ENCODE measurements at regions not wholly inside any gene's neighbourhood (a gene's known extent, or its start where the extent isn't known, plus 50 kb on each side); places are given as distances from the start of the nearest gene placed in this dataset.
A peak's percentile ranks its signal among the peaks of the same experiment; 100 is the strongest.

- H3K36me3 ChIP-seq (ENCODE audit: control insufficient read depth, insufficient read depth, low read length): no peaks in the 10 kb centered on the region
- WGBS (ENCODE audit: insufficient coverage): 59% methylated on average over 3 of the region's 5 CpGs
- no peaks in the 10 kb centered on the region for H3K27me3 ChIP-seq (ENCODE audit: control insufficient read depth, insufficient read depth, low read length)
- H3K27ac ChIP-seq (ENCODE audit: low read depth, low read length): no peak overlapping the region
- H3K4me1 ChIP-seq (ENCODE audit: control insufficient read depth, insufficient read depth, low read length): no peaks in the 10 kb centered on the region
- peak in 2 of 6 donors; percentile 4 to 7 for DNase-seq (ENCODE audit: low read depth in 4 of 6, low spot score in 6 of 6)
- H3K4me3 ChIP-seq (ENCODE audit: low read depth, low read length): no peak overlapping the region
- H3K9me3 ChIP-seq (ENCODE audit: control insufficient read depth, insufficient read depth, low read length): peaks cover 1% of the 10 kb centered on the region
These were observed 313.9 kb downstream of the BARHL2 start for GRCh38 chr1:90402893-90403849.

GRCh38 chr1:90400131-90400530, 317.0 kb downstream of the BARHL2 start:
- Histone ChIP-seq H3K27ac (ENCODE audit: low read depth, low read length) (no peak overlapping the region), H3K9me3 (ENCODE audit: control insufficient read depth, insufficient read depth, low read length) (peaks cover 1% of the 10 kb centered on the region), H3K36me3 (ENCODE audit: control insufficient read depth, insufficient read depth, low read length) (no peaks in the 10 kb centered on the region), H3K27me3 (ENCODE audit: control insufficient read depth, insufficient read depth, low read length) (no peaks in the 10 kb centered on the region), H3K4me3 (ENCODE audit: low read depth, low read length) (no peak overlapping the region), H3K4me1 (ENCODE audit: control insufficient read depth, insufficient read depth, low read length) (no peaks in the 10 kb centered on the region)
- no CpG with 5 or more reads among the region's 2 CpGs for WGBS (ENCODE audit: insufficient coverage)
- DNase-seq (ENCODE audit: low read depth in 4 of 6, low spot score in 6 of 6): peak in 1 of 6 donors; percentile 2

- DNase-seq (ENCODE audit: low read depth in 4 of 6, low spot score in 6 of 6): no peak
- Histone ChIP-seq H3K4me3 (ENCODE audit: low read depth, low read length) (no peak overlapping the region), H3K27me3 (ENCODE audit: control insufficient read depth, insufficient read depth, low read length) (no peaks in the 10 kb centered on the region), H3K27ac (ENCODE audit: low read depth, low read length) (no peak overlapping the region), H3K4me1 (ENCODE audit: control insufficient read depth, insufficient read depth, low read length) (no peaks in the 10 kb centered on the region), H3K36me3 (ENCODE audit: control insufficient read depth, insufficient read depth, low read length) (no peaks in the 10 kb centered on the region), H3K9me3 (ENCODE audit: control insufficient read depth, insufficient read depth, low read length) (no peaks in the 10 kb centered on the region)
- WGBS (ENCODE audit: insufficient coverage): no CpG with 5 or more reads among the region's 3 CpGs
These were observed 320.2 kb downstream of the BARHL2 start for GRCh38 chr1:90396917-90397316.

- Histone ChIP-seq H3K4me1 (ENCODE audit: control insufficient read depth, insufficient read depth, low read length) (no peaks in the 10 kb centered on the region), H3K4me3 (ENCODE audit: low read depth, low read length) (no peak overlapping the region), H3K9me3 (ENCODE audit: control insufficient read depth, insufficient read depth, low read length) (no peaks in the 10 kb centered on the region), H3K27ac (ENCODE audit: low read depth, low read length) (no peak overlapping the region), H3K27me3 (ENCODE audit: control insufficient read depth, insufficient read depth, low read length) (no peaks in the 10 kb centered on the region), H3K36me3 (ENCODE audit: control insufficient read depth, insufficient read depth, low read length) (no peaks in the 10 kb centered on the region)
- DNase-seq (ENCODE audit: low read depth in 4 of 6, low spot score in 6 of 6): no peak
- WGBS (ENCODE audit: insufficient coverage): 100% methylated on average over 1 of the region's 2 CpGs
These were observed 322.9 kb downstream of the BARHL2 start for GRCh38 chr1:90394247-90394646.

GRCh38 chr1:90393025-90393424, 324.1 kb downstream of the BARHL2 start:
- H3K27ac ChIP-seq (ENCODE audit: low read depth, low read length): no peak overlapping the region
- no peak for DNase-seq (ENCODE audit: low read depth in 4 of 6, low spot score in 6 of 6)
- H3K27me3 ChIP-seq (ENCODE audit: control insufficient read depth, insufficient read depth, low read length): no peaks in the 10 kb centered on the region
- H3K36me3 ChIP-seq (ENCODE audit: control insufficient read depth, insufficient read depth, low read length): no peaks in the 10 kb centered on the region
- no peaks in the 10 kb centered on the region for H3K9me3 ChIP-seq (ENCODE audit: control insufficient read depth, insufficient read depth, low read length)
- H3K4me3 ChIP-seq (ENCODE audit: low read depth, low read length): no peak overlapping the region
- H3K4me1 ChIP-seq (ENCODE audit: control insufficient read depth, insufficient read depth, low read length): no peaks in the 10 kb centered on the region

- WGBS (ENCODE audit: insufficient coverage): no CpG with 5 or more reads among the region's 1 CpG
These were observed 326.0 kb downstream of the BARHL2 start for GRCh38 chr1:90391126-90391525.

GRCh38 chr1:90387805-90388204, 329.3 kb downstream of the BARHL2 start:
- Histone ChIP-seq H3K36me3 (ENCODE audit: control insufficient read depth, insufficient read depth, low read length) (no peaks in the 10 kb centered on the region), H3K4me3 (ENCODE audit: low read depth, low read length) (no peak overlapping the region), H3K9me3 (ENCODE audit: control insufficient read depth, insufficient read depth, low read length) (no peaks in the 10 kb centered on the region), H3K27ac (ENCODE audit: low read depth, low read length) (peak overlapping the region; percentile 83), H3K27me3 (ENCODE audit: control insufficient read depth, insufficient read depth, low read length) (no peaks in the 10 kb centered on the region), H3K4me1 (ENCODE audit: control insufficient read depth, insufficient read depth, low read length) (no peaks in the 10 kb centered on the region)
- WGBS (ENCODE audit: insufficient coverage): 6% methylated on average over 4 of the region's 6 CpGs
- DNase-seq (ENCODE audit: low read depth in 4 of 6, low spot score in 6 of 6): peak in 2 of 6 donors; percentile 33 to 55

More at GRCh38 chr1:90391126-90391525, 326.0 kb downstream of the BARHL2 start:
- no peaks in the 10 kb centered on the region for H3K36me3 ChIP-seq (ENCODE audit: control insufficient read depth, insufficient read depth, low read length)
- no peaks in the 10 kb centered on the region for H3K27me3 ChIP-seq (ENCODE audit: control insufficient read depth, insufficient read depth, low read length)
- H3K4me3 ChIP-seq (ENCODE audit: low read depth, low read length): no peak overlapping the region
- no peaks in the 10 kb centered on the region for H3K4me1 ChIP-seq (ENCODE audit: control insufficient read depth, insufficient read depth, low read length)
- no peak overlapping the region for H3K27ac ChIP-seq (ENCODE audit: low read depth, low read length)
- DNase-seq (ENCODE audit: low read depth in 4 of 6, low spot score in 6 of 6): no peak
- H3K9me3 ChIP-seq (ENCODE audit: control insufficient read depth, insufficient read depth, low read length): no peaks in the 10 kb centered on the region

GRCh38 chr1:90386899-90387720, 330.0 kb downstream of the BARHL2 start:
- H3K27me3 ChIP-seq (ENCODE audit: control insufficient read depth, insufficient read depth, low read length): no peaks in the 10 kb centered on the region
- peak overlapping the region; percentile 83 for H3K27ac ChIP-seq (ENCODE audit: low read depth, low read length)
- peak in 2 of 6 donors; percentile 4 to 69 for DNase-seq (ENCODE audit: low read depth in 4 of 6, low spot score in 6 of 6)
- H3K36me3 ChIP-seq (ENCODE audit: control insufficient read depth, insufficient read depth, low read length): no peaks in the 10 kb centered on the region
- WGBS (ENCODE audit: insufficient coverage): 80% methylated on average over 1 of the region's 3 CpGs
- no peaks in the 10 kb centered on the region for H3K4me1 ChIP-seq (ENCODE audit: control insufficient read depth, insufficient read depth, low read length)
- no peaks in the 10 kb centered on the region for H3K9me3 ChIP-seq (ENCODE audit: control insufficient read depth, insufficient read depth, low read length)
- no peak overlapping the region for H3K4me3 ChIP-seq (ENCODE audit: low read depth, low read length)

GRCh38 chr1:90384193-90384592, 332.9 kb downstream of the BARHL2 start:
- Histone ChIP-seq H3K36me3 (ENCODE audit: control insufficient read depth, insufficient read depth, low read length) (no peaks in the 10 kb centered on the region), H3K4me1 (ENCODE audit: control insufficient read depth, insufficient read depth, low read length) (no peaks in the 10 kb centered on the region), H3K27ac (ENCODE audit: low read depth, low read length) (no peak overlapping the region), H3K4me3 (ENCODE audit: low read depth, low read length) (no peak overlapping the region), H3K9me3 (ENCODE audit: control insufficient read depth, insufficient read depth, low read length) (no peaks in the 10 kb centered on the region), H3K27me3 (ENCODE audit: control insufficient read depth, insufficient read depth, low read length) (no peaks in the 10 kb centered on the region)
- WGBS (ENCODE audit: insufficient coverage): 53% methylated on average over 4 of the region's 6 CpGs
- DNase-seq (ENCODE audit: low read depth in 4 of 6, low spot score in 6 of 6): peak in 2 of 6 donors; percentile 1 to 53
